Left hindlimb (tissue), 1 donor: ENCODE measurements at regions not wholly inside any gene's neighbourhood (a gene's known extent, or its start where the extent isn't known, plus 50 kb on each side); places are given as distances from the start of the nearest gene placed in this dataset.
"Not testable (repeated sequence)": the region's sequence is repeated elsewhere in the genome, so short reads cannot be mapped to it uniquely, and the experiment has no call there.

Source experiments
- DNase-seq: peaks from one replicate; pipeline ENCODE4 v3.0.0-alpha.2; 2018

GRCh38 chr20:17891131-17891530 is 77.5 kb downstream of the SNX5 start:
- not testable (repeated sequence) for DNase-seq

- DNase-seq, result no peak
Observed at GRCh38 chr20:17890330-17890729, 78.3 kb downstream of the SNX5 start.

GRCh38 chr20:17889226-17889625 is 79.4 kb downstream of the SNX5 start:
- no peak for DNase-seq

GRCh38 chr20:17888044-17888443 is 80.5 kb downstream of the SNX5 start:
- DNase-seq, result no peak

- DNase-seq, result no peak
Observed at GRCh38 chr20:17887331-17888030, 81.1 kb downstream of the SNX5 start.

GRCh38 chr20:17885544-17885943 is 83.0 kb downstream of the SNX5 start:
- DNase-seq, result no peak

GRCh38 chr20:17885076-17885475 is 83.5 kb downstream of the SNX5 start:
- no peak for DNase-seq

- DNase-seq, result no peak
Observed at GRCh38 chr20:17884307-17885003, 84.1 kb downstream of the SNX5 start.

- no peak for DNase-seq
Observed at GRCh38 chr20:17883592-17884306, 84.8 kb downstream of the SNX5 start.

- no peak for DNase-seq
Observed at GRCh38 chr20:17882834-17883591, 85.6 kb downstream of the SNX5 start.

- DNase-seq, result peak; percentile 65
Observed at GRCh38 chr20:17882065-17882833, 86.3 kb downstream of the SNX5 start.

GRCh38 chr20:17881741-17882064 is 86.9 kb downstream of the SNX5 start:
- no peak for DNase-seq

GRCh38 chr20:17878912-17879602 is 89.5 kb downstream of the SNX5 start:
- DNase-seq, result no peak

- no peak for DNase-seq
Observed at GRCh38 chr20:17878069-17878911, 90.3 kb downstream of the SNX5 start.

- peak; percentile 76 for DNase-seq
Observed at GRCh38 chr20:17875981-17876385, 92.6 kb downstream of the SNX5 start.

- peak; percentile 91 for DNase-seq
Observed at GRCh38 chr20:17875106-17875980, 93.3 kb downstream of the SNX5 start.

GRCh38 chr20:17874271-17875105 is 94.1 kb downstream of the SNX5 start:
- DNase-seq, result no peak

- peak; percentile 97 for DNase-seq
Observed at GRCh38 chr20:17873410-17874270, 95.0 kb downstream of the SNX5 start.
